Activated B cell treated with CpG ODN at 0.5 μM for 24 hours (primary cell): ENCODE measurements at regions not wholly inside any gene's neighbourhood (a gene's known extent, or its start where the extent isn't known, plus 50 kb on each side); places are given as distances from the start of the nearest gene placed in this dataset.

Experiments used
- ATAC-seq: fragments of 200-7000 bp; cut with Tn5 transposase; one replicate; pipeline ENCODE4 v1.10.0; 2021; ENCODE audit warnings: low read depth, mild to moderate bottlenecking, moderate library complexity
- CTCF ChIA-PET: fragments of 350-600 bp; sonication (Branson Sonifier 250); formaldehyde crosslinking; loops from one replicate; lab custom pipeline; 2021; ENCODE audit warnings: antibody characterized with exemption; lab: Charles Lee
- POLR2A ChIA-PET: fragments of 350-600 bp; sonication (Branson Sonifier 250); formaldehyde crosslinking; loops from one replicate; lab custom pipeline; 2021; ENCODE audit warnings: antibody characterized with exemption; lab: Charles Lee
- DNase-seq: peaks from one replicate; pipeline ENCODE4 v3.0.0; 2022
- H3K27ac Mint-ChIP-seq: one replicate; pipeline ENCODE4 v1.8.0; 2020; ENCODE audit warnings: mixed read lengths
- H3K27me3 Mint-ChIP-seq: one replicate; pipeline ENCODE4 v1.8.0; 2021; ENCODE audit warnings: mixed read lengths
- H3K36me3 Mint-ChIP-seq: one replicate; pipeline ENCODE4 v1.8.0; 2021; ENCODE audit warnings: low read depth, mixed read lengths
- H3K4me1 Mint-ChIP-seq: one replicate; pipeline ENCODE4 v1.8.0; 2021; ENCODE audit warnings: mixed read lengths
- H3K4me3 Mint-ChIP-seq: one replicate; pipeline ENCODE4 v1.8.0; 2020; ENCODE audit warnings: mild to moderate bottlenecking, mixed read lengths
- H3K9me3 Mint-ChIP-seq: one replicate; pipeline ENCODE4 v1.8.0; 2020; ENCODE audit warnings: mixed read lengths
- CTCF ChIP-seq: fragments of 200-600 bp; IDR thresholded peaks from one replicate; pipeline ENCODE4 v1.8.0; 2022; ENCODE audit warnings: antibody characterized with exemption, mild to moderate bottlenecking
- intact Hi-C: fragments of 100-400 bp; cut with micrococcal nuclease; formaldehyde crosslinking; loops from one replicate; pipeline ENCODE4 v1.15.1; 2024

GRCh38 chr5:57532513-57533497, 50.2 kb upstream of the ACTBL2 start:
- Mint-ChIP-seq H3K27me3 (peaks cover 3% of the 10 kb centered on the region), H3K27ac (no peak overlapping the region), H3K4me1 (no peaks in the 10 kb centered on the region), H3K4me3 (no peak overlapping the region), H3K9me3 (no peaks in the 10 kb centered on the region), H3K36me3 (no peaks in the 10 kb centered on the region)
- no peak for TF ChIP-seq CTCF
- POLR2A ChIA-PET, result no interaction called here
- CTCF ChIA-PET, result no interaction called here
- intact Hi-C loops, result no loop called here
- ATAC-seq (no peak), DNase-seq (no peak)
